OCI-LY7 (cell line): ENCODE measurements at regions not wholly inside any gene's neighbourhood (a gene's known extent, or its start where the extent isn't known, plus 50 kb on each side); places are given as distances from the start of the nearest gene placed in this dataset.

Experiments
- BruUV-seq: library from RNA; stranded (reverse); fragments of 400-500 nt; replicated peaks from 2 replicates; lab custom pipeline; 2021; lab: Mats Ljungman, UMichigan
- CTCF ChIA-PET: fragments of 300-600 bp; sonication (Branson Sonifier 250); formaldehyde crosslinking; loops from one replicate; lab custom pipeline; 2022; ENCODE audit warnings: antibody characterized with exemption; ENCODE audit not compliant: unreplicated experiment; lab: Charles Lee
- POLR2A ChIA-PET: fragments of 300-600 bp; sonication (Branson Sonifier 250); formaldehyde crosslinking; loops from one replicate; lab custom pipeline; 2022; ENCODE audit warnings: antibody characterized with exemption; lab: Charles Lee
- DNase-seq: peaks from one replicate; pipeline ENCODE4 v3.0.0-alpha.2; 2015; ENCODE audit warnings: low spot score
- H2AFZ ChIP-seq: fragments of 200-600 bp; sonication (generic), shearing (Covaris generic); 2 replicates; pipeline ENCODE4 v1.6.1; 2014; ENCODE audit warnings: mild to moderate bottlenecking, antibody characterized with exemption, low read length, moderate library complexity
- H3K27ac ChIP-seq: fragments of 200-600 bp; sonication (generic); 2 replicates; pipeline ENCODE4 v1.5.1; 2014; ENCODE audit warnings: mixed run types, low read depth, mild to moderate bottlenecking, moderate library complexity, low read length, inconsistent platforms; ENCODE audit not compliant: poor library complexity, severe bottlenecking
- H3K36me3 ChIP-seq: fragments of 200-600 bp; sonication (generic); 2 replicates; pipeline ENCODE4 v1.6.1; 2014; ENCODE audit warnings: mild to moderate bottlenecking, antibody characterized with exemption, low read length, moderate library complexity, mixed read lengths; ENCODE audit not compliant: insufficient read depth
- H3K4me1 ChIP-seq: fragments of 200-600 bp; sonication (generic); 2 replicates; pipeline ENCODE4 v1.5.1; 2014; ENCODE audit warnings: mild to moderate bottlenecking, low read length; ENCODE audit not compliant: insufficient read depth, poor library complexity, severe bottlenecking
- H3K4me2 ChIP-seq: fragments of 200-600 bp; sonication (generic); 2 replicates; pipeline ENCODE4 v1.6.1; 2014; ENCODE audit warnings: mild to moderate bottlenecking, low read length
- H3K4me3 ChIP-seq: fragments of 200-600 bp; sonication (generic); 2 replicates; pipeline ENCODE4 v1.5.1; 2014; ENCODE audit warnings: mild to moderate bottlenecking, low read depth, low read length; ENCODE audit not compliant: poor library complexity, severe bottlenecking
- H3K79me2 ChIP-seq: fragments of 200-600 bp; sonication (generic); 2 replicates; pipeline ENCODE4 v1.6.1; 2016; ENCODE audit warnings: low read depth, mild to moderate bottlenecking, low read length, moderate library complexity, mixed read lengths; ENCODE audit not compliant: insufficient read depth
- H3K9me2 ChIP-seq: fragments of 200-600 bp; sonication (generic); 2 replicates; pipeline ENCODE4 v1.6.1; 2016; ENCODE audit warnings: mild to moderate bottlenecking, low read length, mixed read lengths; ENCODE audit not compliant: insufficient read depth
- H3K9me3 ChIP-seq: fragments of 200-600 bp; sonication (generic); 2 replicates; pipeline ENCODE4 v1.6.1; 2014; ENCODE audit warnings: mild to moderate bottlenecking, mixed run types, low read length, mixed read lengths
- H4K20me1 ChIP-seq: fragments of 200-600 bp; sonication (generic); 2 replicates; pipeline ENCODE4 v1.6.1; 2014; ENCODE audit warnings: mild to moderate bottlenecking, antibody characterized with exemption, low read length, moderate library complexity, mixed read lengths; ENCODE audit not compliant: insufficient read depth
- CTCF ChIP-seq: fragments of 200-600 bp; sonication (generic); conservative IDR thresholded peaks from 2 replicates; pipeline ENCODE4 v1.5.1; 2014; ENCODE audit warnings: mild to moderate bottlenecking, antibody characterized with exemption, low read length, moderate library complexity, mixed read lengths
- EZH2phosphoT487 ChIP-seq: fragments of 200-600 bp; sonication (generic); IDR thresholded peaks from 2 replicates; pipeline ENCODE4 v1.6.1; 2018; ENCODE audit warnings: low read depth, borderline replicate concordance, mild to moderate bottlenecking, mixed run types, antibody characterized with exemption, low read length, moderate library complexity, mixed read lengths
- intact Hi-C: fragments of 100-400 bp; cut with micrococcal nuclease; formaldehyde crosslinking; loops from one replicate; pipeline ENCODE4 v1.10.0; 2022; ENCODE audit not compliant: unreplicated experiment

- no peak overlapping the region for H3K4me3 ChIP-seq
- no peaks in the 10 kb centered on the region for H4K20me1 ChIP-seq
- no peak overlapping the region for H3K4me2 ChIP-seq
- TF ChIP-seq EZH2phosphoT487 = no peak
- TF ChIP-seq CTCF = no peak
- no peaks in the 10 kb centered on the region for H3K4me1 ChIP-seq
- CTCF ChIA-PET = no interaction called here
- H3K9me2 ChIP-seq = no peaks in the 10 kb centered on the region
- POLR2A ChIA-PET = interaction anchor here (0.8 kb wide), 1 partner anchor 9 kb away, joined by 3 read pairs; no protein-coding TSS in a partner anchor
- no peaks in the 10 kb centered on the region for H3K9me3 ChIP-seq
- H3K79me2 ChIP-seq = no peaks in the 10 kb centered on the region
- no peak overlapping the region for H3K27ac ChIP-seq
- no peak for DNase-seq
- no peak overlapping the region for H2AFZ ChIP-seq
- intact Hi-C loops = no loop called here
- no peaks in the 10 kb centered on the region for H3K36me3 ChIP-seq
- no TSS peak for BruUV-seq
These were observed 812.2 kb upstream of the TENM3 start for GRCh38 chr4:181431006-181431405.

GRCh38 chr4:181431661-181432060 lies 811.5 kb upstream of the TENM3 start:
- TF ChIP-seq EZH2phosphoT487 = no peak
- TF ChIP-seq CTCF = no peak
- ChIA-PET POLR2A (interaction anchor here (0.6 kb wide), 1 partner anchor 356 kb away, joined by 3 read pairs; no protein-coding TSS in a partner anchor), CTCF (no interaction called here)
- no peak overlapping the region for H2AFZ ChIP-seq
- no peak for DNase-seq
- H3K27ac ChIP-seq = no peak overlapping the region
- H3K9me2 ChIP-seq = no peaks in the 10 kb centered on the region
- intact Hi-C loops = no loop called here
- H3K4me3 ChIP-seq = no peak overlapping the region
- no peak overlapping the region for H3K4me2 ChIP-seq
- no peaks in the 10 kb centered on the region for H4K20me1 ChIP-seq
- no peaks in the 10 kb centered on the region for H3K36me3 ChIP-seq
- no peaks in the 10 kb centered on the region for H3K4me1 ChIP-seq
- no peaks in the 10 kb centered on the region for H3K79me2 ChIP-seq
- H3K9me3 ChIP-seq = no peaks in the 10 kb centered on the region
- BruUV-seq = no TSS peak

GRCh38 chr4:181432335-181432734 lies 810.9 kb upstream of the TENM3 start:
- TF ChIP-seq EZH2phosphoT487 = no peak
- TF ChIP-seq CTCF = no peak
- ChIA-PET CTCF (no interaction called here), POLR2A (interaction anchor here (0.6 kb wide), 1 partner anchor 357 kb away, joined by 3 read pairs; no protein-coding TSS in a partner anchor)
- Histone ChIP-seq H3K4me1 (no peaks in the 10 kb centered on the region), H3K4me2 (no peak overlapping the region), H3K27ac (no peak overlapping the region), H3K9me2 (no peaks in the 10 kb centered on the region), H2AFZ (no peak overlapping the region), H3K36me3 (no peaks in the 10 kb centered on the region), H3K79me2 (no peaks in the 10 kb centered on the region), H3K9me3 (no peaks in the 10 kb centered on the region), H3K4me3 (no peak overlapping the region), H4K20me1 (no peaks in the 10 kb centered on the region)
- DNase-seq = no peak
- intact Hi-C loops = no loop called here
- BruUV-seq = no TSS peak
